Endothelial cell of hepatic sinusoid (primary cell): ENCODE measurements at regions not wholly inside any gene's neighbourhood (a gene's known extent, or its start where the extent isn't known, plus 50 kb on each side); places are given as distances from the start of the nearest gene placed in this dataset.

ENCODE experiments used
- in situ Hi-C: cut with HindIII; loops from 2 replicates; pipeline ENCODE4 v1.10.0; 2017; ENCODE audit warnings: low sequenced_read_pairs

GRCh38 chr16:51630076-51630475, 479.0 kb upstream of the SALL1 start:
- in situ Hi-C loops: no loop called here

- in situ Hi-C loops: no loop called here
These were observed 478.5 kb upstream of the SALL1 start for GRCh38 chr16:51629576-51629975.

- in situ Hi-C loops: no loop called here
These were observed 473.2 kb upstream of the SALL1 start for GRCh38 chr16:51624080-51624775.

GRCh38 chr16:51621610-51622009, 470.5 kb upstream of the SALL1 start:
- in situ Hi-C loops: no loop called here

GRCh38 chr16:51615141-51615540, 464.1 kb upstream of the SALL1 start:
- in situ Hi-C loops: no loop called here

- in situ Hi-C loops: no loop called here
These were observed 456.2 kb upstream of the SALL1 start for GRCh38 chr16:51607201-51607651.

GRCh38 chr16:51596247-51596646, 445.2 kb upstream of the SALL1 start:
- in situ Hi-C loops: no loop called here

- in situ Hi-C loops: no loop called here
These were observed 441.6 kb upstream of the SALL1 start for GRCh38 chr16:51592535-51593300.

GRCh38 chr16:51592001-51592501, 441.0 kb upstream of the SALL1 start:
- in situ Hi-C loops: no loop called here

- in situ Hi-C loops: no loop called here
These were observed 440.4 kb upstream of the SALL1 start for GRCh38 chr16:51591480-51591879.

GRCh38 chr16:51579652-51580360, 428.7 kb upstream of the SALL1 start:
- in situ Hi-C loops: no loop called here

GRCh38 chr16:51577621-51578303, 426.7 kb upstream of the SALL1 start:
- in situ Hi-C loops: no loop called here

GRCh38 chr16:51576498-51577195, 425.6 kb upstream of the SALL1 start:
- in situ Hi-C loops: no loop called here

- in situ Hi-C loops: no loop called here
These were observed 422.1 kb upstream of the SALL1 start for GRCh38 chr16:51573191-51573590.

GRCh38 chr16:51569203-51569931, 418.3 kb upstream of the SALL1 start:
- in situ Hi-C loops: no loop called here

- in situ Hi-C loops: no loop called here
These were observed 416.8 kb upstream of the SALL1 start for GRCh38 chr16:51567911-51568310.

- in situ Hi-C loops: no loop called here
These were observed 414.1 kb upstream of the SALL1 start for GRCh38 chr16:51565184-51565583.

GRCh38 chr16:51562891-51563290, 411.8 kb upstream of the SALL1 start:
- in situ Hi-C loops: no loop called here

GRCh38 chr16:51559901-51560300, 408.8 kb upstream of the SALL1 start:
- in situ Hi-C loops: no loop called here

- in situ Hi-C loops: no loop called here
These were observed 406.6 kb upstream of the SALL1 start for GRCh38 chr16:51557670-51558069.
